Esophagus muscularis mucosa (tissue), 4 donors: ENCODE measurements at regions not wholly inside any gene's neighbourhood (a gene's known extent, or its start where the extent isn't known, plus 50 kb on each side); places are given as distances from the start of the nearest gene placed in this dataset.
"Not testable (repeated sequence)": the region's sequence is repeated elsewhere in the genome, so short reads cannot be mapped to it uniquely, and the experiment has no call there.

Experiments
- DNase-seq: peaks from one replicate; pipeline ENCODE4 v3.0.0-alpha.2; 2017; ENCODE audit errors: extremely low spot score
- H3K27ac ChIP-seq, 4 donors: fragments of 200-600 bp; sonication (generic); replicated peaks in 1 of 4; 1 replicate in 3 of 4; 2 replicates in 1 of 4; pipeline ENCODE4 v1.5.1; 2016 to 2019; ENCODE audit warnings: mild to moderate bottlenecking in 1 of 4
- H3K27me3 ChIP-seq, 4 donors: fragments of 200-600 bp; sonication (generic); one replicate each; pipeline versions ENCODE4 v1.5.1 to v1.6.0; 2016 to 2019
- H3K36me3 ChIP-seq, 4 donors: fragments of 200-600 bp; sonication (generic); one replicate each; pipeline ENCODE4 v1.5.1; 2016 to 2019
- H3K4me1 ChIP-seq, 4 donors: fragments of 200-600 bp; sonication (generic); one replicate each; pipeline ENCODE4 v1.5.1; 2016 to 2019
- H3K4me3 ChIP-seq, 4 donors: fragments of 200-600 bp; sonication (generic); 1 replicate in 2 of 4; 2 replicates in 2 of 4; pipeline ENCODE4 v1.5.1; 2016 to 2019; ENCODE audit warnings: mild to moderate bottlenecking in 4 of 4, moderate library complexity in 1 of 4
- H3K9me3 ChIP-seq, 4 donors: fragments of 200-600 bp; sonication (generic); 1 replicate in 3 of 4; 2 replicates in 1 of 4; pipeline ENCODE4 v1.5.1; 2016 to 2019
- EP300 ChIP-seq: sonication (generic); formaldehyde crosslinking; IDR thresholded peaks from one replicate; pipeline ENCODE4 v1.6.1; 2017; ENCODE audit warnings: antibody characterized with exemption
- POLR2A ChIP-seq: fragments of 450-650 bp; IDR thresholded peaks from one replicate; pipeline ENCODE4 v1.6.1; 2017; ENCODE audit warnings: antibody characterized with exemption, moderate library complexity, mild to moderate bottlenecking, low read depth
- POLR2AphosphoS5 ChIP-seq, 2 donors: sonication (generic); formaldehyde crosslinking; IDR thresholded peaks; one replicate each; pipeline ENCODE4 v1.6.1; 2017; ENCODE audit warnings: antibody characterized with exemption in 2 of 2
- WGBS: methylation state at CpG from one replicate; pipeline ENCODE4 v1.1.5; 2018; 5-methylcytosine and 5-hydroxymethylcytosine counted together
- intact Hi-C: fragments of 100-400 bp; cut with DNase I; formaldehyde crosslinking; loops from one replicate; pipeline ENCODE4 v1.15.1; 2023
- TF ChIP-seq, protein P1 (sequence below), 3 experiments: fragments of 200-600 bp in 2 of 3; fragments of 450-650 bp in 1 of 3; sonication (generic) in 2 of 3; IDR thresholded peaks; one replicate each; pipeline ENCODE4 v1.5.1; 2017 to 2019; ENCODE audit warnings: antibody characterized with exemption in 3 of 3, mild to moderate bottlenecking in 2 of 3, moderate library complexity in 1 of 3

- Histone ChIP-seq H3K36me3 (no peaks in the 10 kb centered on the region), H3K27ac (no peak overlapping the region), H3K4me3 (no peak overlapping the region), H3K4me1 (no peaks in the 10 kb centered on the region), H3K9me3 (no peaks in the 10 kb centered on the region), H3K27me3 (no peaks in the 10 kb centered on the region)
- intact Hi-C loops = no loop called here
- 82% methylated on average over 3 of the region's 3 CpGs for WGBS
- TF ChIP-seq POLR2A (no peak), POLR2AphosphoS5 (IDR thresholded peaks at IDR 0.05) (no peak), EP300 (no peak)
- TF ChIP-seq, protein P1, sequence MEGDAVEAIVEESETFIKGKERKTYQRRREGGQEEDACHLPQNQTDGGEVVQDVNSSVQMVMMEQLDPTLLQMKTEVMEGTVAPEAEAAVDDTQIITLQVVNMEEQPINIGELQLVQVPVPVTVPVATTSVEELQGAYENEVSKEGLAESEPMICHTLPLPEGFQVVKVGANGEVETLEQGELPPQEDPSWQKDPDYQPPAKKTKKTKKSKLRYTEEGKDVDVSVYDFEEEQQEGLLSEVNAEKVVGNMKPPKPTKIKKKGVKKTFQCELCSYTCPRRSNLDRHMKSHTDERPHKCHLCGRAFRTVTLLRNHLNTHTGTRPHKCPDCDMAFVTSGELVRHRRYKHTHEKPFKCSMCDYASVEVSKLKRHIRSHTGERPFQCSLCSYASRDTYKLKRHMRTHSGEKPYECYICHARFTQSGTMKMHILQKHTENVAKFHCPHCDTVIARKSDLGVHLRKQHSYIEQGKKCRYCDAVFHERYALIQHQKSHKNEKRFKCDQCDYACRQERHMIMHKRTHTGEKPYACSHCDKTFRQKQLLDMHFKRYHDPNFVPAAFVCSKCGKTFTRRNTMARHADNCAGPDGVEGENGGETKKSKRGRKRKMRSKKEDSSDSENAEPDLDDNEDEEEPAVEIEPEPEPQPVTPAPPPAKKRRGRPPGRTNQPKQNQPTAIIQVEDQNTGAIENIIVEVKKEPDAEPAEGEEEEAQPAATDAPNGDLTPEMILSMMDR (IDR thresholded peaks at IDR 0.05) = no peak
- no peak for DNase-seq
Observed at GRCh38 chr4:30073011-30073710, 647.0 kb upstream of the PCDH7 start.

- not testable (repeated sequence) for DNase-seq
- 95% methylated on average over 18 of the region's 37 CpGs for WGBS
Observed at GRCh38 chr4:30092420-30093128, 627.6 kb upstream of the PCDH7 start.

GRCh38 chr4:30094887-30095286, 625.3 kb upstream of the PCDH7 start:
- H3K4me3 ChIP-seq = no peak overlapping the region
- no peaks in the 10 kb centered on the region for H3K36me3 ChIP-seq
- WGBS = 64% methylated on average over 1 of the region's 1 CpG
- no peak for DNase-seq
- H3K27me3 ChIP-seq = no peaks in the 10 kb centered on the region
- intact Hi-C loops = no loop called here
- no peak overlapping the region for H3K27ac ChIP-seq
- H3K4me1 ChIP-seq = no peaks in the 10 kb centered on the region
- no peak for TF ChIP-seq EP300
- TF ChIP-seq POLR2AphosphoS5 (IDR thresholded peaks at IDR 0.05) = no peak
- no peak for TF ChIP-seq POLR2A
- TF ChIP-seq, protein P1 (IDR thresholded peaks at IDR 0.05) = no peak
- H3K9me3 ChIP-seq = no peaks in the 10 kb centered on the region

More at GRCh38 chr4:30092420-30093128, 627.6 kb upstream of the PCDH7 start:
- intact Hi-C loops, H3K4me1 ChIP-seq, H3K36me3 ChIP-seq, H3K4me3 ChIP-seq, H3K9me3 ChIP-seq, H3K27me3 ChIP-seq, H3K27ac ChIP-seq: not testable (repeated sequence)

- Histone ChIP-seq H3K9me3 (no peaks in the 10 kb centered on the region), H3K36me3 (no peaks in the 10 kb centered on the region), H3K27ac (no peak overlapping the region), H3K27me3 (no peaks in the 10 kb centered on the region), H3K4me1 (no peaks in the 10 kb centered on the region), H3K4me3 (no peak overlapping the region)
- TF ChIP-seq, protein P1 (IDR thresholded peaks at IDR 0.05) = no peak
- TF ChIP-seq EP300 = no peak
- TF ChIP-seq POLR2A = no peak
- no peak for TF ChIP-seq POLR2AphosphoS5 (IDR thresholded peaks at IDR 0.05)
- no peak for DNase-seq
- intact Hi-C loops = no loop called here
Observed at GRCh38 chr4:30103455-30103854, 616.7 kb upstream of the PCDH7 start.

DNA sequence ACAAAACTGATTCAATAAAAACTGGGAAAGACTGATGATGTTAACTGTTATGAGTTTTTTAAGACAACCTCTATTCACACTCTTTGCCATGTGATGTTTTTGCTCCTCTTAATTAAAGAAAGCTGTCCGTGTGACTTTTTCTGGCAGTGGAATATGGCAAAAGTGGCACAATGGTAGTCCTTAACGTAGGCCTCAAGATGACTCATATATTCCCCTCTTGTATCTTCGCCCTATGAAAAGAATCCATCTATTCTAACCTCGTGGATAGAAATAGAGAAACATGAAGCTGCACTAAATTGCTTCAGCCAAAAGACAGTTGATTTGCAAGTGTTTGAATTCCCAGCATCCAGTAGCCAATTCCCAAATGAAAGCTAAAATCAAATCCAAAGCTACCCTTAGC, 603.8 kb upstream of the PCDH7 start:
- H3K27me3 ChIP-seq = no peaks in the 10 kb centered on the region
- TF ChIP-seq EP300 = no peak
- TF ChIP-seq POLR2A = no peak
- TF ChIP-seq POLR2AphosphoS5 (IDR thresholded peaks at IDR 0.05) = no peak
- TF ChIP-seq, protein P1 (IDR thresholded peaks at IDR 0.05) = no peak
- H3K4me1 ChIP-seq = no peaks in the 10 kb centered on the region
- no peak for DNase-seq
- 77% methylated on average over 4 of the region's 4 CpGs for WGBS
- H3K9me3 ChIP-seq = no peaks in the 10 kb centered on the region
- intact Hi-C loops = no loop called here
- no peak overlapping the region for H3K4me3 ChIP-seq
- H3K36me3 ChIP-seq = no peaks in the 10 kb centered on the region
- no peak overlapping the region for H3K27ac ChIP-seq
